ENCODE measurements at regions not wholly inside any gene's neighbourhood (a gene's known extent, or its start where the extent isn't known, plus 50 kb on each side); places are given as distances from the start of the nearest gene placed in this dataset.

GRCh38 chr18:68219872-68220271, 495.0 kb downstream of the TMX3 start:
- no peak overlapping the region for H3K56ac ChIP-seq (replicated peaks; ENCODE audit: insufficient read length, low read depth, low read length)
- no peaks in the 10 kb centered on the region for H3K9me3 ChIP-seq (ENCODE audit: insufficient read depth in 2 of 2, low read depth in 1 of 2, low read length in 1 of 2)
- no peak overlapping the region for H3K4me2 ChIP-seq (ENCODE audit: insufficient read depth in 1 of 2, low read depth in 2 of 2, low read length in 2 of 2)
- H3K23ac ChIP-seq (ENCODE audit: insufficient read length): no peak overlapping the region
- H3K9ac ChIP-seq (replicated peaks in 1 of 4; ENCODE audit: extremely low read depth in 1 of 4, low read depth in 3 of 4, low read length in 3 of 4): no peak overlapping the region
- H3K27me3 ChIP-seq (replicated peaks in 1 of 4; ENCODE audit: control insufficient read depth in 3 of 4, extremely low read depth in 1 of 4, insufficient read depth in 3 of 4, low read length in 3 of 4): no peaks in the 10 kb centered on the region
- no peak overlapping the region for H3K27ac ChIP-seq (ENCODE audit: low read depth, low read length)
- no peaks in the 10 kb centered on the region for H4K20me1 ChIP-seq (replicated peaks in 1 of 2; ENCODE audit: control insufficient read depth in 1 of 2, insufficient read depth in 2 of 2, low read length in 2 of 2)
- CTCF ChIA-PET (ENCODE audit: partially characterized antibody): no interaction called here
- no peak for DNase-seq (ENCODE audit: low read depth in 1 of 2, low spot score in 2 of 2)
- no peak overlapping the region for H3K18ac ChIP-seq (ENCODE audit: extremely low read depth, low read length)
- H3K79me2 ChIP-seq (ENCODE audit: control insufficient read depth in 1 of 2, insufficient read depth in 2 of 2, low read length in 2 of 2): no peaks in the 10 kb centered on the region
- no peak overlapping the region for H2BK20ac ChIP-seq (ENCODE audit: low read length)
- H4K8ac ChIP-seq (ENCODE audit: extremely low read depth, insufficient read depth, low read length): no peak overlapping the region
- no peak overlapping the region for H4K91ac ChIP-seq (replicated peaks; ENCODE audit: insufficient read length, low read length)
- H3K14ac ChIP-seq (ENCODE audit: insufficient read length): no peak overlapping the region
- H2AFZ ChIP-seq (ENCODE audit: low read length): no peak overlapping the region
- H3K4ac ChIP-seq (replicated peaks; ENCODE audit: insufficient read length, low read depth, low read length): no peak overlapping the region
- H3K23me2 ChIP-seq (ENCODE audit: low read depth, low read length): no peaks in the 10 kb centered on the region
- peaks cover 0 to 6% (median 1%) of the 10 kb centered on the region in 4 experiments; a peak in 1 of 7 replicates for H3K4me1 ChIP-seq (replicated peaks in 1 of 4; ENCODE audit: control insufficient read depth in 3 of 4, insufficient read depth in 4 of 4, low read length in 3 of 4)
- TF ChIP-seq JUN (IDR thresholded peaks at IDR 0.05; ENCODE audit: low read depth, low read length) (no peak), CBX5 (IDR thresholded peaks at IDR 0.05; ENCODE audit: low read depth, low read length) (no peak), CBX8 (IDR thresholded peaks at IDR 0.05; ENCODE audit: borderline replicate concordance, low read depth, low read length) (no peak), BACH1 (IDR thresholded peaks at IDR 0.05; ENCODE audit: low read length) (no peak), MAX (IDR thresholded peaks at IDR 0.05) (no peak), ATF2 (IDR thresholded peaks at IDR 0.05; ENCODE audit: low read length) (no peak), RNF2 (IDR thresholded peaks at IDR 0.05; ENCODE audit: borderline replicate concordance, low read depth, low read length, missing control alignments, poor library complexity, severe bottlenecking) (no peak), HDAC6 (IDR thresholded peaks at IDR 0.05; ENCODE audit: low read depth, low read length) (no peak), KDM1A (IDR thresholded peaks at IDR 0.05; ENCODE audit: borderline replicate concordance, low read length) (no peak), SP4 (IDR thresholded peaks at IDR 0.05; ENCODE audit: low read length) (no peak), EP300 (IDR thresholded peaks at IDR 0.05; ENCODE audit: borderline replicate concordance in 1 of 2, low read depth in 2 of 2, low read length in 2 of 2) (no peak), JUND (IDR thresholded peaks at IDR 0.05; ENCODE audit: low read length) (no peak), FOSL1 (IDR thresholded peaks at IDR 0.05; ENCODE audit: insufficient read depth, low read depth, low read length) (no peak)
- no peaks in the 10 kb centered on the region for H3K36me3 ChIP-seq (ENCODE audit: control insufficient read depth in 2 of 4, insufficient read depth in 4 of 4, low read length in 3 of 4)
- no peak overlapping the region for H2BK12ac ChIP-seq (ENCODE audit: low read depth, low read length)
- H2BK120ac ChIP-seq (replicated peaks; ENCODE audit: low read depth, low read length): no peak overlapping the region
- POLR2A ChIA-PET (ENCODE audit: partially characterized antibody): no interaction called here
- no peaks in the 10 kb centered on the region for H3K79me1 ChIP-seq (ENCODE audit: low read depth, low read length)
- FAIRE-seq: no peak
- H3K4me3 ChIP-seq (ENCODE audit: extremely low read depth in 1 of 4, insufficient read depth in 2 of 4, low read depth in 3 of 4, low read length in 4 of 4): no peak overlapping the region
- no peak overlapping the region for H4K5ac ChIP-seq (ENCODE audit: insufficient read length, low read depth, low read length)
- H2BK15ac ChIP-seq (ENCODE audit: low read length): no peak overlapping the region
- H2AK5ac ChIP-seq (ENCODE audit: low read depth, low read length): no peak overlapping the region
- no peak overlapping the region for H2BK5ac ChIP-seq (ENCODE audit: low read depth, low read length)
